ENCODE measurements at regions not wholly inside any gene's neighbourhood (a gene's known extent, or its start where the extent isn't known, plus 50 kb on each side); places are given as distances from the start of the nearest gene placed in this dataset.

DNA sequence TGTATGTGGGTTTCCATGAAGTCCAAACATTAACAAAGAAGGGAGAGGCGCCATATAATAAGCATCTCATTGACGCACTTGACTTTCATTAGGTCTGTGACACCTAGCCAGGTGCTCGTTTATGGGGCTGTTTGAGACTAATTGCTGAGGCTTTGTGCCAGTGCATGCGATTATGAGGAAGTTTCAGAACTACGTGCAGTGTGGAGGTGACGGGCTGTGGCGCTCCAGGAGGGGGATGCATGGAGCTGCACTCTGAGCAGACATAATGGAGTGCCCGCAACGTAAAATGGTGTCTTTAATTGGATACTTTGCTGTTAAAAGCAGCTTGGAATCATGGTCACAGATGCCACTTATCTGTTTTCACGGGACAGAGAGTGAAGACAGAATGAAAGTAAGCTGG is 223.2 kb downstream of the FGF9 start:
- TF ChIP-seq SALL2 (tag by site-specific recombination; IDR thresholded peaks at IDR 0.05; ENCODE audit: borderline replicate concordance), result no peak
- TF ChIP-seq, protein P1, sequence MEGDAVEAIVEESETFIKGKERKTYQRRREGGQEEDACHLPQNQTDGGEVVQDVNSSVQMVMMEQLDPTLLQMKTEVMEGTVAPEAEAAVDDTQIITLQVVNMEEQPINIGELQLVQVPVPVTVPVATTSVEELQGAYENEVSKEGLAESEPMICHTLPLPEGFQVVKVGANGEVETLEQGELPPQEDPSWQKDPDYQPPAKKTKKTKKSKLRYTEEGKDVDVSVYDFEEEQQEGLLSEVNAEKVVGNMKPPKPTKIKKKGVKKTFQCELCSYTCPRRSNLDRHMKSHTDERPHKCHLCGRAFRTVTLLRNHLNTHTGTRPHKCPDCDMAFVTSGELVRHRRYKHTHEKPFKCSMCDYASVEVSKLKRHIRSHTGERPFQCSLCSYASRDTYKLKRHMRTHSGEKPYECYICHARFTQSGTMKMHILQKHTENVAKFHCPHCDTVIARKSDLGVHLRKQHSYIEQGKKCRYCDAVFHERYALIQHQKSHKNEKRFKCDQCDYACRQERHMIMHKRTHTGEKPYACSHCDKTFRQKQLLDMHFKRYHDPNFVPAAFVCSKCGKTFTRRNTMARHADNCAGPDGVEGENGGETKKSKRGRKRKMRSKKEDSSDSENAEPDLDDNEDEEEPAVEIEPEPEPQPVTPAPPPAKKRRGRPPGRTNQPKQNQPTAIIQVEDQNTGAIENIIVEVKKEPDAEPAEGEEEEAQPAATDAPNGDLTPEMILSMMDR (tag by site-specific recombination; IDR thresholded peaks at IDR 0.05), result no peak
- no peak for TF ChIP-seq GLI4 (tag by site-specific recombination; IDR thresholded peaks at IDR 0.05)
- TF ChIP-seq ZNF529 (tag by site-specific recombination; IDR thresholded peaks at IDR 0.05; ENCODE audit: insufficient replicate concordance), result no peak
- TF ChIP-seq HOXA7 (CRISPR knock-in tag; IDR thresholded peaks at IDR 0.05; ENCODE audit: borderline replicate concordance), result no peak
- no peak for TF ChIP-seq KLF8 (tag by site-specific recombination; IDR thresholded peaks at IDR 0.05)
- TF ChIP-seq ZNF629 (tag by site-specific recombination; IDR thresholded peaks at IDR 0.05), result no peak
- no peak for TF ChIP-seq ZNF121 (tag by site-specific recombination; IDR thresholded peaks at IDR 0.05)
- TF ChIP-seq, protein P2, sequence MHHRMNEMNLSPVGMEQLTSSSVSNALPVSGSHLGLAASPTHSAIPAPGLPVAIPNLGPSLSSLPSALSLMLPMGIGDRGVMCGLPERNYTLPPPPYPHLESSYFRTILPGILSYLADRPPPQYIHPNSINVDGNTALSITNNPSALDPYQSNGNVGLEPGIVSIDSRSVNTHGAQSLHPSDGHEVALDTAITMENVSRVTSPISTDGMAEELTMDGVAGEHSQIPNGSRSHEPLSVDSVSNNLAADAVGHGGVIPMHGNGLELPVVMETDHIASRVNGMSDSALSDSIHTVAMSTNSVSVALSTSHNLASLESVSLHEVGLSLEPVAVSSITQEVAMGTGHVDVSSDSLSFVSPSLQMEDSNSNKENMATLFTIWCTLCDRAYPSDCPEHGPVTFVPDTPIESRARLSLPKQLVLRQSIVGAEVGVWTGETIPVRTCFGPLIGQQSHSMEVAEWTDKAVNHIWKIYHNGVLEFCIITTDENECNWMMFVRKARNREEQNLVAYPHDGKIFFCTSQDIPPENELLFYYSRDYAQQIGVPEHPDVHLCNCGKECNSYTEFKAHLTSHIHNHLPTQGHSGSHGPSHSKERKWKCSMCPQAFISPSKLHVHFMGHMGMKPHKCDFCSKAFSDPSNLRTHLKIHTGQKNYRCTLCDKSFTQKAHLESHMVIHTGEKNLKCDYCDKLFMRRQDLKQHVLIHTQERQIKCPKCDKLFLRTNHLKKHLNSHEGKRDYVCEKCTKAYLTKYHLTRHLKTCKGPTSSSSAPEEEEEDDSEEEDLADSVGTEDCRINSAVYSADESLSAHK (tag by site-specific recombination; IDR thresholded peaks at IDR 0.05), result no peak
- no peak for TF ChIP-seq ZNF239 (tag by site-specific recombination; IDR thresholded peaks at IDR 0.05)
- TF ChIP-seq MZF1 (tag by site-specific recombination; IDR thresholded peaks at IDR 0.05; ENCODE audit: borderline replicate concordance), result no peak
